A549 (cell line): ENCODE measurements at regions not wholly inside any gene's neighbourhood (a gene's known extent, or its start where the extent isn't known, plus 50 kb on each side); places are given as distances from the start of the nearest gene placed in this dataset.

Experiments
- ATAC-seq, 2 experiments: fragments of 200-7000 bp in 1 of 2; fragments of >200 bp in 1 of 2; cut with Nextera tagmentation in 1 of 2; cut with Tn5 transposase in 1 of 2; 3 replicates each; pipeline versions ENCODE4 v1.8.0 to v1.9.1; 2018 to 2020; ENCODE audit warnings: mild to moderate bottlenecking in 1 of 2, moderate library complexity in 1 of 2
- CTCF ChIA-PET: fragments of 300-600 bp; sonication (Branson Sonifier 250); formaldehyde crosslinking; extraction: SDS; loops from one replicate; lab custom pipeline; 2021; ENCODE audit warnings: antibody characterized with exemption, inconsistent platforms; lab: Yijun Ruan, JAX
- POLR2A ChIA-PET: fragments of 350-600 bp; formaldehyde crosslinking; extraction: SDS; loops from one replicate; lab custom pipeline; 2021; ENCODE audit warnings: antibody characterized with exemption, inconsistent platforms; lab: Yijun Ruan, JAX
- DNase-seq, 2 experiments: peaks; one replicate each; pipeline versions ENCODE4 v3.0.0 to v3.0.0-alpha.2; 2011 to 2016; ENCODE audit warnings: low read depth in 1 of 2, low spot score in 1 of 2
- FAIRE-seq: peaks from 2 replicates; lab custom pipeline; 2011; peaks lifted over from hg19 to GRCh38; lab: Jason Lieb, UNC
- H3K27ac ChIP-seq, 2 experiments: fragments of >200 bp; sonication (Bioruptor Twin); formaldehyde crosslinking; 3 replicates each; pipeline ENCODE4 v1.5.1; 2016 to 2017
- H3K4me1 ChIP-seq: fragments of >200 bp; sonication (Bioruptor Twin); formaldehyde crosslinking; 3 replicates; pipeline ENCODE4 v1.6.1; 2016
- H3K4me2 ChIP-seq: fragments of >200 bp; sonication (Bioruptor Twin); formaldehyde crosslinking; 3 replicates; pipeline ENCODE4 v1.6.1; 2016
- H3K4me3 ChIP-seq: fragments of >200 bp; sonication (Bioruptor Twin); formaldehyde crosslinking; 3 replicates; pipeline ENCODE4 v1.5.1; 2016
- H3K9me3 ChIP-seq: fragments of >200 bp; sonication (Bioruptor Twin); formaldehyde crosslinking; 3 replicates; pipeline ENCODE4 v1.6.1; 2016
- BCL3 ChIP-seq: fragments of >200 bp; sonication (Bioruptor Twin); formaldehyde crosslinking; IDR thresholded peaks from 3 replicates; pipeline ENCODE4 v1.6.1; 2016
- CHD2 ChIP-seq: fragments of 150-350 bp; IDR thresholded peaks from 2 replicates; pipeline ENCODE4 v1.6.1; 2014; ENCODE audit warnings: low read length; ENCODE audit not compliant: partially characterized antibody
- CTCF ChIP-seq: fragments of >200 bp; sonication (Bioruptor Twin); formaldehyde crosslinking; IDR thresholded peaks from 3 replicates; pipeline ENCODE4 v1.5.1; 2016
- E2F6 ChIP-seq: IDR thresholded peaks from 2 replicates; pipeline ENCODE4 v1.6.1; 2012; ENCODE audit warnings: low read depth, borderline replicate concordance
- EHF ChIP-seq: fragments of 250-450 bp; sonication (Bioruptor Pico); IDR thresholded peaks from 2 replicates; pipeline ENCODE4 v1.5.0; 2020; ENCODE audit warnings: mild to moderate bottlenecking
- EHMT2 ChIP-seq: fragments of 200-600 bp; sonication (generic); IDR thresholded peaks from 2 replicates; pipeline ENCODE4 v1.6.1; 2016; ENCODE audit warnings: antibody characterized with exemption, low read depth, mild to moderate bottlenecking, moderate library complexity
- FOSB ChIP-seq: fragments of 250-450 bp; sonication (Bioruptor Pico); IDR thresholded peaks from 2 replicates; pipeline ENCODE4 v1.5.0; 2020; ENCODE audit warnings: mild to moderate bottlenecking, moderate library complexity
- FOXS1 ChIP-seq: fragments of 250-450 bp; sonication (Bioruptor Pico); IDR thresholded peaks from 2 replicates; pipeline ENCODE4 v1.5.0; 2020; ENCODE audit warnings: mild to moderate bottlenecking, moderate library complexity
- HEYL ChIP-seq: fragments of 250-450 bp; sonication (Bioruptor Pico); IDR thresholded peaks from 2 replicates; pipeline ENCODE4 v1.8.0; 2021; ENCODE audit warnings: mild to moderate bottlenecking, moderate library complexity
- HOXA7 ChIP-seq: fragments of 250-450 bp; sonication (Bioruptor Pico); IDR thresholded peaks from 2 replicates; pipeline ENCODE4 v1.5.0; 2020; ENCODE audit warnings: mild to moderate bottlenecking, moderate library complexity
- HOXB13 ChIP-seq: fragments of 250-450 bp; sonication (Bioruptor Pico); IDR thresholded peaks from 2 replicates; pipeline ENCODE4 v1.5.0; 2020; ENCODE audit warnings: low read depth, mild to moderate bottlenecking, moderate library complexity
- MAFK ChIP-seq: fragments of 450-650 bp; IDR thresholded peaks from 2 replicates; pipeline ENCODE4 v1.6.1; 2014; ENCODE audit not compliant: partially characterized antibody
- MAX ChIP-seq: IDR thresholded peaks from 2 replicates; pipeline ENCODE4 v1.6.1; 2012
- MYC ChIP-seq: IDR thresholded peaks from 2 replicates; pipeline ENCODE4 v1.6.1; 2012; ENCODE audit warnings: mild to moderate bottlenecking, inconsistent platforms, low read length, improper control_type of control experiment, borderline replicate concordance
- NPAS2 ChIP-seq: fragments of 250-450 bp; sonication (Bioruptor Pico); IDR thresholded peaks from 2 replicates; pipeline ENCODE4 v1.8.0; 2022; ENCODE audit warnings: mild to moderate bottlenecking, moderate library complexity, borderline replicate concordance
- POLR2A ChIP-seq: IDR thresholded peaks from 2 replicates; pipeline ENCODE4 v1.6.1; 2012; ENCODE audit warnings: mild to moderate bottlenecking, low read length
- POLR2AphosphoS2 ChIP-seq: conservative IDR thresholded peaks from 2 replicates; pipeline ENCODE4 v1.6.1; 2012; ENCODE audit warnings: low read length, improper control_type of control experiment, inconsistent platforms
- REST ChIP-seq: fragments of 200-600 bp; sonication (generic); IDR thresholded peaks from 2 replicates; pipeline ENCODE4 v1.6.1; 2016; ENCODE audit warnings: antibody characterized with exemption, mild to moderate bottlenecking, moderate library complexity
- USF2 ChIP-seq: fragments of 450-650 bp; IDR thresholded peaks from 2 replicates; pipeline ENCODE4 v1.6.1; 2014; ENCODE audit warnings: antibody characterized with exemption
- WGBS: methylation state at CpG from one replicate; pipeline ENCODE4 v1.1.6; 2017; ENCODE audit errors: missing lambda C conversion rate; 5-methylcytosine and 5-hydroxymethylcytosine counted together

- FAIRE-seq, result no peak
- TF ChIP-seq HOXB13, result no peak
- no peak for DNase-seq
- WGBS, result 73% methylated on average over 6 of the region's 6 CpGs
- CTCF ChIA-PET, result interaction anchor here (0.7 to 1.4 kb wide), 2 partner anchors 10 to 771 kb away, joined by 3 read pairs; no protein-coding TSS in a partner anchor
- H3K4me1 ChIP-seq, result peaks cover 6% of the 10 kb centered on the region; the same call in 2 of the 3 replicates
- POLR2A ChIA-PET, result no interaction called here
- H3K4me2 ChIP-seq, result no peak overlapping the region
- no peak for ATAC-seq
- H3K9me3 ChIP-seq, result no peaks in the 10 kb centered on the region
- H3K27ac ChIP-seq, result no peak overlapping the region
- no peak overlapping the region for H3K4me3 ChIP-seq
These were observed 74.7 kb upstream of the PALMD start for GRCh38 chr1:99571092-99571734.

GRCh38 chr1:99573431-99574217 lies 72.3 kb upstream of the PALMD start:
- FAIRE-seq, result no peak
- Histone ChIP-seq H3K4me1 (no peaks in the 10 kb centered on the region), H3K4me3 (no peak overlapping the region), H3K4me2 (no peak overlapping the region), H3K9me3 (no peaks in the 10 kb centered on the region), H3K27ac (no peak overlapping the region)
- CTCF ChIA-PET, result no interaction called here
- POLR2A ChIA-PET, result no interaction called here
- 69% methylated on average over 3 of the region's 3 CpGs for WGBS
- no peak for ATAC-seq
- no peak for TF ChIP-seq CHD2
- TF ChIP-seq MYC, result no peak
- DNase-seq, result no peak

GRCh38 chr1:99577313-99577712 lies 68.6 kb upstream of the PALMD start:
- TF ChIP-seq CTCF, result no peak
- no peak for TF ChIP-seq FOXS1
- no peak for TF ChIP-seq E2F6
- no peak for TF ChIP-seq BCL3
- TF ChIP-seq MAFK, result no peak
- no peak for TF ChIP-seq POLR2A
- no peak for TF ChIP-seq HEYL (CRISPR knock-in tag)
- TF ChIP-seq REST, result no peak
- TF ChIP-seq POLR2AphosphoS2, result no peak
- no peak for TF ChIP-seq EHF (CRISPR knock-in tag)
- no peak for TF ChIP-seq EHMT2
- TF ChIP-seq MAX, result no peak
- no peak for TF ChIP-seq NPAS2 (CRISPR knock-in tag)
- TF ChIP-seq HOXA7 (CRISPR knock-in tag), result no peak
- TF ChIP-seq USF2, result no peak
- no peak for TF ChIP-seq FOSB
- 60% methylated on average over 3 of the region's 3 CpGs for WGBS
- POLR2A ChIA-PET, result no interaction called here
- H3K27ac ChIP-seq, result no peak overlapping the region
- CTCF ChIA-PET, result no interaction called here
- no peak for FAIRE-seq
- no peak for ATAC-seq
- no peaks in the 10 kb centered on the region for H3K9me3 ChIP-seq
- no peak for DNase-seq
- no peak overlapping the region for H3K4me2 ChIP-seq
- no peak overlapping the region for H3K4me3 ChIP-seq
- no peaks in the 10 kb centered on the region for H3K4me1 ChIP-seq
